ENCODE measurements at regions not wholly inside any gene's neighbourhood (a gene's known extent, or its start where the extent isn't known, plus 50 kb on each side); places are given as distances from the start of the nearest gene placed in this dataset.

DNA sequence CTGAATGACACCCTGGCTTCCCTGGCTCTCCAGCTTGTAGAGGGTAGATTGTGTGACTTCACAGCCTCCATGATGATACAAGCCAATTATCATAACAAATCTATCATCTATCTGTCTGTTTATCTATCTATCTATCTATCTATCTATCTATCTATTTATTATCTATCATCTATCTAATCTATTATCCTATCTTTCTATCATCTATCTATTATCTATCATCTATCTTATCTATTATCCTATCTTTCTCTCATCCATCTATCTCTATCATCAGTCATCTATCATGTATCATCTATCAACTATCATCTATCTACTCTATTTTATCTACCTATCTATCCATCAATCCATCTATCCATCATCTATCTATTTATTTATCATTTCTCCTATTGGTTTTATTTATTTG lies 361.8 kb downstream of the RNF144A start:
- DNase-seq (ENCODE audit: low read depth) = no peak

DNA sequence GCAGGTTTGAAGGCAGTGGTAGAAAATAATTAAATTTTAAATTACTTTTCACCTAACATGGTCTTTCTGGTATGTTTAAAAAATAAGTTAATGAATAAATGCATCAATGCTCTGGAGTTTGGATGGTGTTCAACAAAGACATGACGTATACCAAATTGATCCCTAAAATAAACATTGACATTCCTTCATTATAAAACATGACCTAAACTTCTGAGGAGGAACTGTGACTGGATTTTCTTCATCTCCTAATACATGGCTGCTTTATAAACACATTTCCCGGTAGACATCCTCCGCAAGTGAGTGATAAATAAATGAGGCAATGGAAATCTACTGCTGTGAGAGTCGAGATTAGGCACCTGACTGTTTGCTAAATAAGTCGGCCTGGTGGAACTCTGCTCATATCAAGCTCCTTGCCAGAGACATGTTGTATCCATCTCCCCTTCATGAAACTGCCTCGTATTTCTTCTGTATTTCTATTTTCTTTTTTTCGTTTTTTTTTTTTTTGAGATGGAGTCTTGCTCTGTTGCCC lies 362.3 kb downstream of the RNF144A start:
- TF ChIP-seq POLR2A (IDR thresholded peaks at IDR 0.05; ENCODE audit: extremely low read depth, insufficient read length) (no peak), MYC (IDR thresholded peaks at IDR 0.05; ENCODE audit: low read depth, low read length) (no peak)
- TF ChIP-seq, protein P1, sequence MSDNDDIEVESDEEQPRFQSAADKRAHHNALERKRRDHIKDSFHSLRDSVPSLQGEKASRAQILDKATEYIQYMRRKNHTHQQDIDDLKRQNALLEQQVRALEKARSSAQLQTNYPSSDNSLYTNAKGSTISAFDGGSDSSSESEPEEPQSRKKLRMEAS (IDR thresholded peaks at IDR 0.05; ENCODE audit: low read depth, low read length) = no peak
- TF ChIP-seq, protein P2, sequence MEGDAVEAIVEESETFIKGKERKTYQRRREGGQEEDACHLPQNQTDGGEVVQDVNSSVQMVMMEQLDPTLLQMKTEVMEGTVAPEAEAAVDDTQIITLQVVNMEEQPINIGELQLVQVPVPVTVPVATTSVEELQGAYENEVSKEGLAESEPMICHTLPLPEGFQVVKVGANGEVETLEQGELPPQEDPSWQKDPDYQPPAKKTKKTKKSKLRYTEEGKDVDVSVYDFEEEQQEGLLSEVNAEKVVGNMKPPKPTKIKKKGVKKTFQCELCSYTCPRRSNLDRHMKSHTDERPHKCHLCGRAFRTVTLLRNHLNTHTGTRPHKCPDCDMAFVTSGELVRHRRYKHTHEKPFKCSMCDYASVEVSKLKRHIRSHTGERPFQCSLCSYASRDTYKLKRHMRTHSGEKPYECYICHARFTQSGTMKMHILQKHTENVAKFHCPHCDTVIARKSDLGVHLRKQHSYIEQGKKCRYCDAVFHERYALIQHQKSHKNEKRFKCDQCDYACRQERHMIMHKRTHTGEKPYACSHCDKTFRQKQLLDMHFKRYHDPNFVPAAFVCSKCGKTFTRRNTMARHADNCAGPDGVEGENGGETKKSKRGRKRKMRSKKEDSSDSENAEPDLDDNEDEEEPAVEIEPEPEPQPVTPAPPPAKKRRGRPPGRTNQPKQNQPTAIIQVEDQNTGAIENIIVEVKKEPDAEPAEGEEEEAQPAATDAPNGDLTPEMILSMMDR (IDR thresholded peaks at IDR 0.05; ENCODE audit: low read depth, low read length) = no peak
- no peak for DNase-seq (ENCODE audit: low read depth)
- H3K4me3 ChIP-seq (ENCODE audit: low read depth, low read length) = no peak overlapping the region

More for the DNA sequence above, 361.8 kb downstream of the RNF144A start:
- TF ChIP-seq POLR2A (IDR thresholded peaks at IDR 0.05; ENCODE audit: extremely low read depth, insufficient read length) = no peak
- no peak overlapping the region for H3K4me3 ChIP-seq (ENCODE audit: low read depth, low read length)

DNA sequence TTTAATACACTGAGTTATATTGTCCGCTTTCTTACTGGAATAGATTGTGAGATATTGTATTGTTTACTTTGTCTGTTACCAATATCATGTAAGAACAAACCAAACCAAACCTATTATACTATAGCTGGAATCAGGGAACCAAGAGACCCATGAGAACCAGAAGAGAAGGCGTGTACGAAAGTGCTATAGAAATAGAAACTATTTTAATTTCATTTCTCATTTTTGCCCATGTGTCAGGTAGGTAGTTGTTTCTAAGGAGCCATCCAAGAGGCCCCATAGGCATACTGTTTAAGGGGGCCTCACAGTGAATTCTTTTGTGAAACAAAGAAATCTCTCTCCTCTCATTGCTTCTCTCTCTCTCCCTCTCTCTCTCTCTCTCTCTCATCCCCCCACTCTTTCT lies 363.6 kb downstream of the RNF144A start:
- no peak for TF ChIP-seq POLR2A (IDR thresholded peaks at IDR 0.05; ENCODE audit: extremely low read depth, insufficient read length)
- TF ChIP-seq, protein P1 (IDR thresholded peaks at IDR 0.05; ENCODE audit: low read depth, low read length) = no peak
- TF ChIP-seq, protein P2 (IDR thresholded peaks at IDR 0.05; ENCODE audit: low read depth, low read length) = no peak
- no peak for TF ChIP-seq MYC (IDR thresholded peaks at IDR 0.05; ENCODE audit: low read depth, low read length)
- DNase-seq (ENCODE audit: low read depth) = no peak
- no peak overlapping the region for H3K4me3 ChIP-seq (ENCODE audit: low read depth, low read length)

DNA sequence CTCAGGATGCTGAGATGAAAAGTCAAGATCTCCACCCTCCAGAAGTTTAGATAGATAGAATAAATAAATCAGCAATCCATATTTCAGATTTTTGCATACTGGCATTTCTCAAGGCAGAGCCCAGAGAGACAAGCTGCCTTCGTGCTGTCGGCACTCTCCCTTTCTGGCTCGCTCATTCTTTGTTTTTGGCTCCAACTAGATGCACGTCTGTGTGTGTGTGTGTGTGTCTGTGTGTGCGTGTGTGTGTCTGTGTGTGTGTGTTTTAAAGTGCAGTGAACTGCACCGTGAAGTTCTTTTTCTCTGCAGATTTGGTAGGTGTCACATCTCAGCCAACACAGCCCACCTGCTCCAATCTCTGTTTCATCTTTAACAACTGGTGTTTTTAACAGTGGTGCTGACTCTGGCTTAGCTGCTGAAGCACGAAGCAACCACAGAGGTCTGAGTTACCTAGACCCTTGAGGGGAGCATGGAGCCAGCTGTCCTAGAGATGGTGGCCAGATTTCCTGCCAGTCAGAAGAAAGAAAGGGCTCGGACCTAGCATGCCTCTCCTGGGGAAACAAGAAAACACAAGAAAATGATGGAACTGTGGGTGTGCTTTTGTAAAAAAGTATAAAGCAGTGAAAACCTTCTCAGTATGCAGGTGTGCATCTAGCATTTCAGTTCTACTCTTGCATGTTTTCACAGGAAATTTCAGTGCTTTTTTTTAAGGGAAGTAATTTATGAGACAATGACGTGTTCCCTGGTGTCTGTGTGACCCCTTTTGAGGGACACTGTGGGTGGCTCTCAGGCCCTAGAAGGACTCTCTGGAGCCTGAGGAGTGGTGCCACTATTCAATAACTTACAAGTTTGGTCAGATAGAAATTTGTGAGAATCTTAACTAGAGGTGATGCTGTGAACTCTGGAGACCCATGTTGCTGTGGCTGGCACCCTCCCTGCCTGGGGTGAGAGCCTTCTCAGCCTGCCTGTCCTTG lies 364.3 kb downstream of the RNF144A start:
- TF ChIP-seq POLR2A (IDR thresholded peaks at IDR 0.05; ENCODE audit: extremely low read depth, insufficient read length) (no peak), MYC (IDR thresholded peaks at IDR 0.05; ENCODE audit: low read depth, low read length) (no peak)
- TF ChIP-seq, protein P2 (IDR thresholded peaks at IDR 0.05; ENCODE audit: low read depth, low read length) = no peak
- TF ChIP-seq, protein P1 (IDR thresholded peaks at IDR 0.05; ENCODE audit: low read depth, low read length) = no peak
- no peak for DNase-seq (ENCODE audit: low read depth)
- H3K4me3 ChIP-seq (ENCODE audit: low read depth, low read length) = no peak overlapping the region

DNA sequence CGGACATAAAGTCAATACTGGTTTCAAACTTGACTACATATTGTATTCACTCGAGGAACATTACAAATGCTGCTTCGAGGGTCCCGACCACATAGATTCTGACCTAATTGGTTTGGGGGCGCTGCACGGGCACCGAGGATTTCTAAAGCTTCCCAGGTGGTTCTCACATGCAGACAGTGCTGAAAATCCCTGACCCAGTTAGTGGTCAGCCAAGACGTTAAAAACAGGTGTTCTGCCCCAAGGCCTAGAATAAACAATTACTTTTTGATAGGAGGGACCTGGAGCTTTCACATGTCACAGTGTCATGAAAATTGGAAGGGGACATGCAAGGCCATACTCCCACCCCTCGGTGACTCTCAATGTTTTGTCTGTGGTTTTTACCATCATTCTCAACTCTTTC lies 368.9 kb downstream of the RNF144A start:
- no peak for DNase-seq (ENCODE audit: low read depth)
- no peak for TF ChIP-seq POLR2A (IDR thresholded peaks at IDR 0.05; ENCODE audit: extremely low read depth, insufficient read length)
- TF ChIP-seq, protein P1 (IDR thresholded peaks at IDR 0.05; ENCODE audit: low read depth, low read length) = no peak
- no peak for TF ChIP-seq MYC (IDR thresholded peaks at IDR 0.05; ENCODE audit: low read depth, low read length)
- TF ChIP-seq, protein P2 (IDR thresholded peaks at IDR 0.05; ENCODE audit: low read depth, low read length) = no peak

DNA sequence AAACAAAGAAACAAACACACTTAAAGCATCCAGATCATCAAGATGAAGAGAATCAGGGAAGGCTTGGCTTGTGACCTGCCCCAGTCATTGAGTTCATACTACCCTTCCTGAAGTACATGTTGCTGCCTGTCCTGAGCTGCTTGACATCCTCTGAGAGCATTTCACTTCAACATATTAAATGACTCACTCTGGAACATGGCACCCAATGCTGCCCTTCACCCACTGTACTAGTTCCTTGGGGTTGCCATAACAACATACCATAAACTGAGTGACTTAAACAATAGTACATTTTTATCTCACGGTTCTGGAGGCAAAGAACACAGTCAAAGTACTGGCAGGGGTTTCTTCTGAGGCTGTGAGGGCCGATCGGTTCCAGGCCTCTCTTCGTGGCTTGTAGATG lies 371.3 kb downstream of the RNF144A start:
- no peak for DNase-seq (ENCODE audit: low read depth)
- TF ChIP-seq, protein P1 (IDR thresholded peaks at IDR 0.05; ENCODE audit: low read depth, low read length) = no peak
- TF ChIP-seq MYC (IDR thresholded peaks at IDR 0.05; ENCODE audit: low read depth, low read length) (no peak), POLR2A (IDR thresholded peaks at IDR 0.05; ENCODE audit: extremely low read depth, insufficient read length) (no peak)
- TF ChIP-seq, protein P2 (IDR thresholded peaks at IDR 0.05; ENCODE audit: low read depth, low read length) = no peak
- H3K4me3 ChIP-seq (ENCODE audit: low read depth, low read length) = no peak overlapping the region

More for the DNA sequence above, 368.9 kb downstream of the RNF144A start:
- no peak overlapping the region for H3K4me3 ChIP-seq (ENCODE audit: low read depth, low read length)

Data from NB4 (cell line).